ENCODE measurements at regions not wholly inside any gene's neighbourhood (a gene's known extent, or its start where the extent isn't known, plus 50 kb on each side); places are given as distances from the start of the nearest gene placed in this dataset.
"Not testable (repeated sequence)": the region's sequence is repeated elsewhere in the genome, so short reads cannot be mapped to it uniquely, and the experiment has no call there.

- DNase-seq = no peak
Measured at GRCh38 chr6:169000022-169000421, 253.6 kb downstream of the THBS2 start.

- DNase-seq = no peak
Measured at GRCh38 chr6:168999392-168999791, 254.3 kb downstream of the THBS2 start.

DNA sequence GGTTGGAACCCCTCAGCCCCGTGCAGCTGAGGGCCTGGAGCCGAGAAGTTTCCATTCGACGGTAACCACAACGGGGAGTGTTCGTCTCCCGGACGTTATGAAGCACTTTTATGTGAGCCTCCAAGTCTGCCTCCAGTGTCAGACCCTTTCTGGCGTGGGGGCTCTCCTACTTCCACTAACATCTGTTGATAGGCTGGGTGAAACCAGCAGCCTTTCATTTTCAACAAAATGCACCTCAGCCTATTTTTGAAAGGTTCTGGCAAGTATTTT lies 257.4 kb downstream of the THBS2 start:
- no peak for DNase-seq

DNA sequence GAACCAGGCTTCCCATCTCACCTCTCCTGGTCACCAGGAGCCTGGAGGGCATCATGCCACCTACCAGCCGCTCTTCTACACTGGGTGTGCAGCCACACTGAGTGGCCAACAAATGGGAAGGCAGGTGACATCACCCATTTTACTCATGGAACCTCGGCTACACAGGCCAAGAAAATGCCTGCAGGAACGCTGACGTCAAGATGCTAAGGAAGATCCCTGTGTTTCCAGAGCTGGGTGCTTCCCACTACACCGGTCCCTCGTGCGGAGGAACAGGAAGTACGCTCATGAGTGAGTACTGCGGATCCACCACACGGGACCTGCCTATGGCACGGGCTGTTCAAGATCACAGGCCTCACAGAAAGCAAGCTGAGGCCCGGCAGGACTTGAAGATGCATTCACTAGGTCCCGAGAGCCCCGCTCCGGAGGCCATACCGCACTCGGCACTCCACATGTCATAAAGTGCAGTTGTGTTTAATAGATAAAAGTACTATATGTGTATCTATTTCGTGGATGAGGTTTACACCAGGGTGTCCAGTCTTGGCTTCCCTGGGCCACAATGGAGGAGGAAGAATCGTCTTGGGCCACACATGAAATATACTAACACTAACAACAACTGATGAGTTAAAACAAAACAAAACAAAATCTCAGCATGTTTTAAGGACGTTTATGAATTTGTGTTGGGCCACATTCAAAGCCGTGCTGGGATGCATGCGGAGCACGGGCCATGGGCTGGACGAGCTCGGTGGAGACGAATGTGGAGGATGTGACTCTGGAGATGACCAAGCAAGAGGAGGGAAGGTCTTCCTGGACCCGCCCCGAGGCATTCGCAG lies 257.9 kb downstream of the THBS2 start:
- no peak for DNase-seq

DNA sequence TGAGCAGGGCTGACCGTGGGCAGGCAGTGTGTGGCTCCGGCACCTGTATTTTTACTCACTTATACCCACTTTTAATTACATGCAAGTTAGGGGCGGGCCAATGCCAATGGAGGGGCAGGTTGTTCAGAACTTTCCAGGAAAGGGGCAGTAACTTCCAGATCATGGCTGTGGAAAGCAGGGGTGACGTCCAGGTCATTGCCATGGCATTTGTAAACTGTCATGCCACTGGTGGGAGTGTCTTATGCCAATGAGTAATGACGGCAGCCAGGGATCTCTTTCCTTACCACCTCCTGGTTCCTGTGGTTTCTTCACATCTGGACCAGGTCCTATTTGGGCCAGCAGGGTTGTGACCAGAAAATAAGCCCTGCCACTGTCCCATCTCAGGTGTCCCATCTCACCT lies 258.7 kb downstream of the THBS2 start:
- DNase-seq = no peak

DNA sequence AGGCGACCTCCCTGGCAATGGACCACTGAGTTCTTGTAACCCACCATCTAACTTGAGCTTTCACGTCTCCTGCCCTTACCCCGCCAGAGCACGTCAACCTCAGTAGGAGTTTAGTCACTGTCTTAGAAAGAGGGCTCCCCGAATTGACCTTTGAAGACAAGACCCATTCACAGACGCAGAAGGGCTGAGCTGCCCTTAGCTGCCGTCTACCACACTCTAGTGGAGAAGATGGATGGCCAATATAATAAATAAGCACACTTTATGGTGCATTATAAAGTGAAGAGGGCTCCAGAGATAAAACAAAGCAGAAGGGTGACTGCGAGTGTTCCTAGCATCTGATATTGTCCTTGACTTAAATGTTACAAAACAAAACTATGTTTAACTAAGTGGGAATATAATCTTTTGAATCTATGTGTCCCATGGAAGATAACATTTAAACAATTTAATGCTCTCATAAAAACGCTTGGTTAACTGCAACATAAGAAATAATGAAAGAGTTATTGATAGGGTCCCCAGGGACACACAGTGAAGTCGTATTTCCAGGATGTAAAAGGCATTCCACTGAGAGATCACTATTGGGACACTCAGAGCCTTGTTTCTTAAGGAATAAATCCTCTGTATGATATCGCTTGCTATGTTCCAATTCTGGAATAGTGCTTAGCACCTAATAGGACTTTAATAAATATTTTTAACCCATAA lies 261.1 kb downstream of the THBS2 start:
- DNase-seq = no peak

DNA sequence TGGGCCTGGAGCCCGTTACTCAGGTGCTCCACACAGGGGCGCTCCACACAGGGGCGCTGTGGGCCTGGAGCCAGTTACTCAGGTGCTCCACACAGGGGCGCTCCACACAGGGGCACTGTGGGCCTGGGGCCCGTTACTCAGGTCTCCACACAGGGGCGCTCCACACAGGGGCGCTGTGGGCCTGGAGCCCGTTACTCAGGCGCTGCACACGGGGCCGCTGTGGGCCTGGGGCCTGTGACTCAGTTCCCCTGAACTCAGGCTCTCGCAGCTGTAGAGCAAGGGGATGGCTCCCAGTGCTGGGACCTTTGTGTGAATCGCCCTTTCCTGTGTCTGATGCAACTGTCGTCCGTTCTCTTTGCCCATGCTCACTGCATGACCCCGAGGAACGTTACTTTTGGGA lies 262.0 kb downstream of the THBS2 start:
- DNase-seq = not testable (repeated sequence)

DNA sequence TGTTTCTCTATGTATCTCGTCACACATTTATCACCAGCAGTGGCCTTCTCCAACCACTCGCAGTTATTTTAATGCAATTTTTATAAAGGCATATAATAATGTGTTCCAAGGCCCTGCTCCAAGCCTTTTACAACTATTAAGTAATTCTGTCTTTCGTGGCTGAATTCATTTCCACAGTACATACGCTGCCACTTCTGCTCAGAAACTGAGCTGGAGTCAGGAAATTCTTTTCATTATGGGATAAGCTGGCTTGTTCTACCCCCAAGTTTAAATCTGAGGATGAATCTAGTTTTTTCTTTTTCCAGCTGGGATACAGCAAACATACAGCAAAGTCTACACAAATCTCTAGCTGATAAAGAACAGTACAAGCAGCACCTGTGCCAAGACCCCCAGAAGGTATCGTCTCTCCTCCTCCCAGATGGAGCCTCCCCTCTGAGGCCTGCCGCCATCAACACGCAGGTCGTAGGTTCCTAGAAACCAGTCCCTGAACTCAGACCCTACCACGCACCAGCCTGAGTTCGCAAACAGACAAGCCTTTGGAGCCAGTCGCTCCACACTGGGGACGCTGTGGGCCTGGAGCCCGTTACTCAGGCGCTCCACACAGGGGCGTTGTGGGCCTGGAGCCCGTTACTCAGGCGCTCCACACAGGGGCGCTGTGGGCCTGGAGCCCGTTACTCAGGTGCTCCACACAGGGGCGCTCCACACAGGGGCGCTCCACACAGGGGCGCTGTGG lies 263.5 kb downstream of the THBS2 start:
- no peak for DNase-seq

DNA sequence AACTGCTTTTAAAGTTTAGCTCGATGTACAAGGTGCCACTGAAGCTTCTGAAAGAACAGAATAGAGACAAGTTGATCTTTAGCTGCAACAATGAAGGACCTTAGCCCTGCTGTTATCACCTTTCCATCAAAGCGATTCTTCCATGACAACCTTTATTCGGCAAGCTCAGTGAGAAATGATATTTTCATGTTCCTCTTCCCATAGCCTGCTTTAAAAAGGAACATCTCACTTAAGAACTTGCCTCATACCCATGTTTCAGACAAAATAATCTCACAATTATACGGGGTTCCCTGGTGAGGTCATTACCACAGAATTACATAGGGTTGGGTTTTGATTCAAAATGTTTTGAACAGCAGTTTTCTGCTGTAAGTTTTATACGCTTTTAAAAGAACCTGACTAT lies 264.2 kb downstream of the THBS2 start:
- DNase-seq = no peak

DNA sequence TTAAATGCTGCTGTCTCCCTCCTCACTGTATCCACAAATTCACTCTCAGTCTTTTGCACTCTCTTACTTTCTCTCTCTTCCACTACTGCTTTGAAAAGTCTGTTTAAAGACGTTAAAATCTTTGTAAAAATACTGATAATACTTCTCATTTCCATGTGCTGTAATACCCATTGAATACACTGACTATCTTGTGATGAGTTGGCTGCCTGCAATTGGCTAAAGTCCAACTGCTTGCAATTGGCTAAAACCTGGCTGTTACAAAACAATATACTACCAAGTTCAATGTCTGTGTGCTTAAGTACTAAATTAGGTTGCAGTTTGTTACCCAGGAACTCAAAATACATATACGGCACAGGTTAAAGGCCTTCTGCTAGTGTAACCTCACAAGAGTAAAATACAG lies 264.8 kb downstream of the THBS2 start:
- no peak for DNase-seq

- no peak for DNase-seq
Measured at GRCh38 chr6:168988280-168988679, 265.4 kb downstream of the THBS2 start.

- DNase-seq = no peak
Measured at GRCh38 chr6:168985705-168986104, 267.9 kb downstream of the THBS2 start.

GRCh38 chr6:168983925-168984324 lies 269.7 kb downstream of the THBS2 start:
- DNase-seq = no peak

DNA sequence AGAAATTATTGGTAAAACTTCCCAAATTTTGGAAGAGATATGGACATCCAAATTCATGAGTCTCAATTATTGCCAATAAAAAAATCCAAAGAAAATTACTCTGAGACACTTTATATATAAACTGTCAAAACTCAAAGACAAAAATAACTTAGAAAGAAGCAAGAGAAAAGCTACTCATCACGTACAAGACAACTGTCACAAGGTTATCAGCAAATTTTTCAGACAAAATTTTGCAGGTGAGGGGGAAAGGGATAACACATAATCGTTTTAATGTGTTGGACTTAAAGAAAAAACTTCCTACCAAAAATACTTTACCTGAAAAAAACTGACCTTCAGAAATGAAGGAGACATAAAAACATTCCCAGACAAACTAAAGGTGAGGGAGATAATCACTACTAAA lies 272.5 kb downstream of the THBS2 start:
- no peak for DNase-seq

DNA sequence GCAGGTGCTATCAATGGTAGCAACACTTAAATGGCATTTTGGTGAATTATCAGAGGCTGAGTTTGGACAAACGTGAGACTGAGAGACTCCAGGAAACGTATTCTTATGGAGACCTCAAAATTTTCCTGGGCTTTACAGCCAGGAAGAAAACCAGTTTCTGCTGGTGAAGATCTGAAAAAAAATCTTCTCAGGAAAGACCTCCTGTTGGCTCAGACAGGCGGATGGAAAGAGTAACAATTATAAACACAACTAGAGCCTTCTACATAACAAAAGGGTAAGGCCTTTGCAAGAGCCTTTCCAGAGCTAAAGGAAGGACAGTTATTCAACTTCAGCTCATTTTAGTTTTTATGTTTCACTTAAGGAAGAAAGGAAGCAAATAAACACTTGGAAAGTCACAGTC lies 274.4 kb downstream of the THBS2 start:
- no peak for DNase-seq

GRCh38 chr6:168972128-168972527 lies 281.5 kb downstream of the THBS2 start:
- no peak for DNase-seq

DNA sequence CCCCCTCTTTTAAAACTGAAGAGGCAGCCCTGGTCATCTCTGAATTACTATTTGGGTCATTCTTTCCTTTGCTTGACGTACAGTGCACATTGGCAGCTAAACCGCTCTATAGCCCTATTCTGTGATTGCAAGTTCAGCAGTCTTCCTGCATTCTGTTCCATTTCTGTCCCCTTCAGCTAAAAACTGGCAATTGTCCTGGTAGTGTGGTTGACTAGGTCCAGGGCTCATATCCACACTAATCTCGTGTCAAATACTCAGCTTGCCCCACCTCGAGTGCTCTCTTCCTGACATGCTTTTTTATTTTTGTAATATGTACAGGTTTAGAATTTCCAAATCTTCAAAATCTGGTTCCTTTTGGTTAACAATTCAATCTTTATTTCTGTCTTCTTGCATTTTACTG lies 282.1 kb downstream of the THBS2 start:
- no peak for DNase-seq

- DNase-seq = no peak
Measured at GRCh38 chr6:168968801-168969200, 284.8 kb downstream of the THBS2 start.

DNA sequence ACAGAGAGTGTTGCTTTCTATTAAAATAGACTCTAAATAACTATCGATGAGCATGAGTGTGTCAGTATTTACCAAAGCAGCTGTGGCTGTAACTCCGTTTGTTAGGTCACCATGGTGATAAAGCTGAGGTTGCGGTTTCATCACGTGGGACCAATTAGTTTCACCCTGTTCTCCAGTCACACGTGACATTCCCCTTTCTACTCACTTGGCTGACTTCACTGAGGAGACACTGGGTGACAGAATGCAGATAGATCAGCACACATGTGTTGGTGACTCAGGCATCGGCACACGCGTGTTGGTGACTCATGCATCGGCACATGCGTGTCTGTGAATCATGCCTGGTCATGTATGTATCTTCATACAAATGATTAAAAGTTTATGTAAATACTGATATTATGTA lies 285.4 kb downstream of the THBS2 start:
- no peak for DNase-seq

- DNase-seq = no peak
Measured at GRCh38 chr6:168967281-168967925, 286.2 kb downstream of the THBS2 start.

- DNase-seq = no peak
Measured at GRCh38 chr6:168964138-168964835, 289.4 kb downstream of the THBS2 start.

- no peak for DNase-seq
Measured at GRCh38 chr6:168962886-168963285, 290.8 kb downstream of the THBS2 start.

GRCh38 chr6:168961264-168961656 lies 292.4 kb downstream of the THBS2 start:
- no peak for DNase-seq
